GM19452 (cell line): ENCODE measurements at regions not wholly inside any gene's neighbourhood (a gene's known extent, or its start where the extent isn't known, plus 50 kb on each side); places are given as distances from the start of the nearest gene placed in this dataset.

Experiments
- ATAC-seq: cut with Tn5 transposase; IDR thresholded peaks from one replicate; pipeline ENCODE4 v1.9.1; 2021; ENCODE audit not compliant: unreplicated experiment

DNA sequence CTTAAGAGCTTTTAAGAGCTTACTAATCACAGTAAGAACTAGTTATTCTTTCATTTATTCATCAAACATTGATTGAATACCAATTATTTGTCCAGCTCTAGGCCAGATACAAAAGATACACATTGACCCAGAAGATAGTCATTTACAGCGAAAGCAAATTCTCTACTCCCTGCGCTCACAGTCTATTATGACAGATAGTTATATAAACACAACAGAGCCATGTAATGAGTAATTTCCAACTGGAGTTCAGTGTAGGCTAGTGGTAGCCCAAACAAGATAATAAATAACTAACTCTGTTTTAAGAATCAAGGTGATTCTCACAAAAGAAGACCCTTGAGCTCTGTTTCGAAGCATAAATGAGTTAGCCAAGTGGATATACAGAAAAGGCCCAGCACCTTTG is 397.8 kb upstream of the TLE4 start:
- ATAC-seq: no peak

DNA sequence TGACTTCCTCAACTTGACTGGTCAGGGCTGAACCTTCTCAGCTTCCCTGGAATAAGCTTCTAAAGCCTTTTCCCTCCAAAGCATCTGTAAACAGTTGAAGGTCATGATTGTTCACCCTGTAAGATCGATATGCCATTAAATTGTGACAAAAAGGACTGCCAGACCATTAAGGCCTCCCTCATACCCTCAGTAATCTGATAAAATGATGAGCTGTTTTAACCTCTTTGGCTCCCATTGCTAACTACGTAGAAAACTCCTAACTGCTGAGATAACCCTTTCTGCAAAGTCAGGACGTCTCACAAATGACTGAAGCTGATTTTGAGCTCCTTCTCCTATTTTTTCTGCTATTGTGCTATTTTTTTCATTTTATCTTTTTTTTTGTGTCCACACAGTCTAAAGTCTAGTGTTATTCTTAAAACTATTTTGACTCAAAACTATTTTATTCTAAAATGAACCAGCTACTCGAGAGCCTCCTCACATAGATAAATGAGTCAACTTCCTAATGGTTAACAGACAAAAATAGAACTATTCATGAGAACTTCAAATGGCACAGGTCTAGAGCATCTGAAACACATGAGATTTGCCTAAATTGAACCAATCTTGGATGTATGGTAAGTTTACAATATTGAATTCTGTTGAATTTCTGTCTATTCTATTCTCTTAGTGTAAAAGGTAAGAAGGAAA is 395.6 kb upstream of the TLE4 start:
- no peak for ATAC-seq

DNA sequence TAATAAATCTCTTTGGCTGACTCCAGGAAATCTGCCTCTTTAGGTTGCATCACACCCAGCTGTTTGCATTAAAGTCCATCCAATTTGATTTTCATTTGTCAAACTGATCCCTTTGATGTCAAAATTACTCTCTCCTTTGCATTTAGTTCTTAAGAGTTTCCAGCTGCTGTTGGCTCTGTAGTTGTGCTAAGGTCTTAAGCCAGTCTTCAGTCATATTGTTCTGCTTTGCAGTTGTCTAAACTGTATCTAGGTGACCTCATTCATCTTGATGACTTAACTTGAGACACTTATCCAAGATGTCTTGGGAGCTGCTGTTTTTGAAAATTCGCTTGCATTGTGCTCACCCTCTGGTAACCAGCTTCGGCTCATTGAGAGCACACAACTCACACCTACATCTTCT is 386.9 kb upstream of the TLE4 start:
- no peak for ATAC-seq

DNA sequence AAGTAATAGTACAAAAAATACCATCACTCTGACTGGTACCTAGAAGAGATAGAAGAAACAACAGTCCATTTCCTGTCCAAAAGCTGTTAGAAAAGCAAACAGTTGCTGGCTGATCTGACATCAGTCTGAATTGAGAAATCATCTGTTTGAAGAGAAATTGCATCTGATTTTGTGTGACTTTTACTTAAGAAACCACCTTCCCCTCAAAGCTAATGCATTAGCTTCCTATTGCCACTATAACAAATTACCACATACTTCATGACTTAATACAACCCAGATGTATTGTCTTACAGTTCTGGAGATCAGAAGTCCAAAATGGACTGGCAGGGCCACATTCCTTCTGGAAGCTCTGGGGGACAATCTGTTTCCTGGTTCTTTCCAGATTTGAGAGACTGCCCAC is 385.9 kb upstream of the TLE4 start:
- ATAC-seq: no peak

DNA sequence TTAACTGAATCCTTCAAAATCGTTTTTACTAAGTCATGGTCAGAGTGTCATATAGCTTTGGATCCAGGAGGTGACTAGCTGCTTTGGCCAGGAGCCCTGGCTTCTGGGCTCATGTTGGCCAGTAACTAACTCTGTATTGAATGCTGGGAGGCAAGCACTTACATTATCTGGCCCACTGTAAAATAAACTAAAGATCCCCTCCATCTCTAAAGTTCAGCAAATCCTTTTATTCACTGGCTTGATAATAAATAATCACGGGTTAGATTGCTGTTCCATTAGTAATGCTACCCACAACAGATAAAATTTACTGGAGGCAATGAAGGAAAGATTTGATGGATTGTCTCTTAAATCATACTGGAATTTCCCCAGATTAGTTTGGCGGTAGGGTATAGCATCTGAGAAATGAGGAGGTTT is 382.2 kb upstream of the TLE4 start:
- no peak for ATAC-seq

DNA sequence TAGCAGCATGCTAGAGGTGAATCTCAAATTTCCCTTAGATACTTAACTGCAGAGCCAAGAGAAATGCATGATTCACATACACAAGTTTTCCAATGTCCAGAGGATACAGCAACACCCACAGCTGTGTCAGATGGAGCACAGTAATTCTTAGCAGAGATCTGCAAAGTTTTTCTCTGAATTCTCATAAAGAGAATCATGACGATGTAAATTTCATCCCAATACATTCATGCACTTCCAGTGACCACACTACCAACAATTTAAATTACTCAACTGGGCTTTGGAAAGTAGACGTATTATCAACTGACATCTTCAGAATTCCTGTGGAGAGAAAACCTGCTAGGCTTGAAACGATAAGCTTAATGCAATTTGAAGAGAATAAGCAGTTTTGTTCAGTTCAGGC is 378.8 kb upstream of the TLE4 start:
- no peak for ATAC-seq

DNA sequence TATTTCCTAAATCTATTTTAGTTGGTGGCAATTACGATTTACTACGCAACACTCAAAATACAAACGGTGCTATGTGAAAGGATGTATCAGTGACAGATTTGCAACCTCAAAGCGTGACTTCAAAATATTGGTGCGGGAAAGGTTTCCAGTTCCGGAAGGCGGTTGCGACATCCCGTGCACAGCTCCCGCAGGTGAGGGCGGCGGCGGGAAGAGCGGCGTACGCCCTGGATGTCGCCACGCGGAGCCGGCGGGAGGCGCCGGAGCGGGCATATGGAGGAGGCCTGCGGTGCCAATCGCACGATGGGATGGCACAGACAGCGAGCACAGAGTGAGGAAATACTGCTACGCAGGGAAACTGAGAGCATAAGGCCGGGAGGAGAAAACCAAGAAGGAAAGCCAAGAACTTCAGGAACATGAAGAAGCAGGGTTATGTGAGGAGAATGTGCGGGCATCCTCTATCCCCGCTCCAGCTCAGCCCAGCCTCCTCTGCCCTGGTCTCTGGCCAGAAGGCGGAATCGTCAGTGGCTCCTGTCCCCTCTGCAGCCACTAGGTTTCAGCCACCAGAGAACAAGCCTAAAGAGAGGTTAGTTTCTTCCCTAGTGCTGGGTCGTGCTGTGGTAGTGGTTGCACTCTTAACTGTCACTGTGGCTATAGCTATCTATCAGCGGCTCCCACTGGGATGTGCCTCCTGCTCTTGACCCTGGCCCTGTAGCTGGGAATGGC is 378.1 kb upstream of the TLE4 start:
- ATAC-seq: no peak

DNA sequence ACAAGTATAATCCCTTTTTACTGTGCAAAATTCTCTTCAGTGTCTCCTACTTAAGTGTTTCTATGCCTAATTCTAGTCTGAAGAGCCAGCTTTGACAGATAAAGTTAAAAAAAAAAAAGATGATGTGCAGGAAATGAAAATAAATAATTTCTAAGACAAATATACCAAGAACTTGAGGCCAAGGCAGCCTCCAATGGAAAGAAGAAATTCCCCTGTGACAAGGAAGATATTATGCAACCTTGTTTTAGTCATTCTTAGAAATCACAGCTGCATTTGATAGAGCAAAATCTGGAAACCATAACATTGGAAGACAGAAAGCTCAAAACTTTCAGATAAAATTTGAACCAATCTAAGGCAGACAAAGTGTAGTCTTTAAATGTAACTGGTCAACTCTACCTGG is 375.9 kb upstream of the TLE4 start:
- no peak for ATAC-seq

DNA sequence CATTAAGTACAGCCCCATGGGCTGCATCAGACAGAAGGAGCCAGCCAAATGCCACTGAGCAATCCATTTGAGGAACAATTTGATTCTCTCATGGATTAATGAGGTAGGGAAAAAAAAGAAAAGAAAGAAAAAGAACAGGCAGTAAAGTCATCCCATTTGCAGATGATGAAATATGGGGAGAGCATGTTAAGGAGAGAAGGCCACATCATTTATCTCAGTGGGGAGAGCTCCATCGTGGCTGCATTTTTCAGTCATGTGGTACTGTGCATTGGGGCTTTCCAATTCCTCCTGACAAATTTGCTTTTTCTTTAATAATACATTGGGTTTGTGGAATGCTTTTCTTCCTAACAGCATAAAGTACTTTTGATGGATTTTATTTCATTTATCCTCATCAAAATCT is 375.2 kb upstream of the TLE4 start:
- ATAC-seq: no peak

DNA sequence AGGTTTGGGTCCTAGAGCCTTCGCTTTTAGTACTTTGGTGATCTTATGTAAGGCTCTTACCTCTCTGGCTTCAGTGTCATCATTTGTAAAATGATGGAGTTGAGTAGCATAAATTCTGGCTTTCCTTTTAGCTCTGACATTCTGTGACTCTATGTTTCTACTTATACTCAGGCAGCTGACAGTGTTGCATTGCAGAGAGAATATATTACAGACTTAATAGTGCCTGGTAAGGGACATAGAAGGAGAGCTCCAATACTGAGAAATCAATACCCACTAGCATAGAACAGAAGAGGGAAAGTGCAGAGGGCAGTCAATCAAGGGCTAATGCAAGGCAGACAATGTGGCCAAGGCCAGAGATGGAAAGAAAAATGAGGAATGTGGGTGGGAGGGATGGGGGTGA is 371.4 kb upstream of the TLE4 start:
- no peak for ATAC-seq

DNA sequence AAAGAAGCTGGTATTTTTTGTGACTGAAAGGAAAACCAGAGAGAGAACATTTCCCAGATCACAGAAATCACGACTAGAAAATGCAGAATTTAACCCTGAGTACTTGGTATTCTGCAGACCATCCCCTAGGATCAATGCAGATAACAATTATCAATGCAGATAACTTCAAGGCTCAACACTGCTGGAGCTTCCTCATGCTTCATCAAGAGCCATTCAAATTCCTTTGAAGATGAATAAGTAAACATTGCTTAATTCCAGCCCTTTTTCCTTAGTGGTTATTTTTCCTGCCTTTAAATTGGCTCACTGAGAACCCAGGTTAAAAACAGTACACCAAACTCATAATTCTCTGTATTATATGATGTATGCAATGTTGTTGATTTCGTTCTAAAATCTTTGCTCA is 370.1 kb upstream of the TLE4 start:
- no peak for ATAC-seq

DNA sequence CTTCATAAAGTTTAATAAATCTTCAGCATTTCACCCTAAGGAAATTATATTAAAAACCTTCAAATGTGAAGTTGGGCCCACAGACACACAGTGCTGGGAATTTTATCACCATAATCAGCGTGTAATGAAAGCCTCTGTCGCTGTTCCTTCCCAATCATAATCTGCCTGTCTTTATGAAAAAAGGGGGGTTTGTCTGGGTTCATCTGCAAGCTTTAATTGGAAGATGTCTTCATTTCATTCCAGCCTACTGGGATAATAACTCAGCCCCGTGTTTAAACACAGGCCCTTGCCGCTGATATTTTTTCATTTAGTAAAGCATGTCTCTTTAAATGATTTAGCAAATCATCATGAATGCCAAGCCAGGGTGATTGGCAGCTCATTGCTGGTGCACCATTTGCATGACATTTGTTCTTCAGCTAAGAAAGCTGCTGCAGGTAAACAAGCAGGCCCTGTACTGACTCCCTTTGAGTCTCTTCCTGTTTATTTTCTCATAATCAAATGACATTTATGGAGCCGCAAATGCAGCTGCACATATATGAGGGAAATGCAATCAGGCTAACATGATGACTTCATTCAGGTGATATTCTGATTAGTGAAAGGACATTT is 362.9 kb upstream of the TLE4 start:
- ATAC-seq: no peak

DNA sequence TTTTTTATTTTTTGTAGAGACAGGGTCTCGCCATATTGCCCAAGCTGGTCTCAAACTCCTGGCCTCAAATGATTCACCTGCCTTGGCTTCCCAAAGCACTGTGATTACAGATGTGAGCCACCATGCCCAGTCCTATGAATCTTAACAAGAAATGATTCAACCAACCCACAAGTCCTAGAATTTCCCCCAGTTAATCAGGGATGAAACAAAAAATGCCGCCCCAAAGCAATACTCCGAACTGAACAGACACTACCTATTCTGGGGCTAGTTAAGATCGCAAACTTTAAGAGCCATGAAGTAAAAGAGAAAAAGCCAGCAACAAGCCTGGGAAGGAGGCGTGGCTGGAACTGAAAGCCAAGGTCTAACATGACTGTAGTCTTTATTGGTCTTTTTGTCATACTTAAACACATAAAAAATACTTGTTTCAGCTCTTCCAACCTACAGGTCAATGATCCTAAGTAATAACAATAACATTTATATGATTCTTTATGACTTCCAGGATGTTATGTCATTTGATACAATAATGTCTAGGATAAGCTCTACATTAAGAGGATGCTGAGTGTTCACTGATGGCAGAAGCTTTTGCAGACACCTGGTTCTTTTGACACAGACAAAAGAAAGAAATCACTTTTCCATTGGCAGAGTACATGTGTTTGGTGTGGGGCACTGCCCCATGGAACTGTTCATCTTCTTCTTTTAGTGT is 361.1 kb upstream of the TLE4 start:
- no peak for ATAC-seq

DNA sequence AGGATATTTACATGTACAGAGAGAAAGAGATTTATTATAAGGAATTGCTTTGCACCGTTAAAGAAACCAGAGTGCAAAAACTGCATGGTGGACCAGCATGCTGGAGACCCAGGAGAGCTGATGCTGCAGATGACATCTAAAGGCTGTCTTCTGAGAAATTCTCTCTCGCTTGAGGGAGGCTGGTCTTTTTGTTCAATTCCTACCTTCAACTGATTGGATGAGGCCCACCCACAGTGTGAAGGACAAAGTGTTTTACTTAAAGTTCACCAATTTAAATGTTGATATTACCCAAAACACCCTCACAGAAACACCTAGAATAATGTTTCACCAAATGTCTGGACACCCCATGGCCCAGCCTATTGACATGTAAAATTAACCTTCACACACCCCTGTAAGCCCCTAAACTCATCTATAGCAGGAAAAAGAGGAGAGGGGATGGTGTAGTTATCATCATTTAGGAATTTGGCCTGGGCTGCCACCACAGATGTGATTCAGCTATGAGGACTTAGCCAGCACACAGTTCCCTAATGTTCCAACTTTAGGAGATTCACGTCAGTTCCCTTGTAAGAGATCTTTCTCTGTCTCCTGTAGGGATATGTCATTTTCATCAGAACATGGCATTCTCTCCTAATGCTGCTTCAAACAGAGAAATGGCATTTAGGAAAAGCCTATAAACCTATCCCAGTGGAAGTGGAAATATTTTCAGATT is 358.2 kb upstream of the TLE4 start:
- ATAC-seq: no peak

DNA sequence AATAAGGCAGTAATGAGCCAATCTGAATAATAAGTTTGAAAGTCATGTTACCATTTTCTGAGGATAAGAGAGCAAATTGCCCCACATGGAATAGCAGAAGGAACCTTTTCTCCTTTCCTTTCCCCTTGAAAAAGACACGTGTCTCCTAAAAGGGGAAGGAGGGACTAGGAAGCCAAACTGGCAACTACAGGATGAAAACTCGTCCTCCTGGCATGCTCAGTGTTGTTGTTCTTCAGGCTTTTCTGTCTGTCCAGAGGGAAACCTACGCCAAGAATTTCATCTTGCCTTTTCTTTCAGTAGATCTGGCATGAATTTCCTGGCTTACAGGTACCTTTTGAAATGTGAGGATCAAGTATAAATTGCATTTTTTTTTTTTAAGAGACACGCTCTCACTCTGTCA is 355.9 kb upstream of the TLE4 start:
- no peak for ATAC-seq

DNA sequence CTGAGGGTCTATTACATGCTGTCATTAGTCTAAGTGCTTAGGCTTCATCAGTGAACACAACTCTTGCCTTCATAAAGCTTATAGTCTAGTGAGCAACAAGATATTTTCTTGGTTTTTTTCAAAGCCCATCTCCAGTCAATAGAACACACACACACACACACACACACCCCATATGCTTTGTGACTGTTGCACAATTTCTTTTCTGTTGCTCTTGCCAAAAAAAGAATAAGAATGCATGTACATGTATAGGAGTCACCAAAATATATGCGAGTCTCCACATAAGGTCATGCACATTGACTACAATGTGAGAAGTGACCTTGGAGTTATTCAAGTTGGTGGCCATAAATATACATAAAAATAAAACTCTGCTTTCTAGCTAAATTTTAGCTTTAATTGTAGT is 351.5 kb upstream of the TLE4 start:
- no peak for ATAC-seq

DNA sequence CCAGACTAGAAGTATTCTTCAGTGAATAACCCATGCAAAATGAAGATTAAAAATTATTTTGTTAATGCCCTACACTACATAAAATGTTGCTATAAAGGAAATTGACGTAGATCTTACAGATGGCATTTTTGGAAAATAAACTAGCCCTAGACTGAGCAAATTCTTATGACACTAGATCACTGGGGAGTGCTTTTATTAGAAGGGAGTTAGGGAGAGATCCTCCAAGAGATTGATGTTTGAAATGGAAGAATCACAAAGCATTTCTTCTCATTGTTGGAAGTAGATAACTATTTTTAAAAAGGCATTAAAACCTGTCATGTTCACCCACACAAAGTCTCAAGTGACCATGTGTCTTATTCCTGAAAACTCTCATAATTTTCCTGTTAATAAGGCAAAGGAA is 351.1 kb upstream of the TLE4 start:
- ATAC-seq: no peak

DNA sequence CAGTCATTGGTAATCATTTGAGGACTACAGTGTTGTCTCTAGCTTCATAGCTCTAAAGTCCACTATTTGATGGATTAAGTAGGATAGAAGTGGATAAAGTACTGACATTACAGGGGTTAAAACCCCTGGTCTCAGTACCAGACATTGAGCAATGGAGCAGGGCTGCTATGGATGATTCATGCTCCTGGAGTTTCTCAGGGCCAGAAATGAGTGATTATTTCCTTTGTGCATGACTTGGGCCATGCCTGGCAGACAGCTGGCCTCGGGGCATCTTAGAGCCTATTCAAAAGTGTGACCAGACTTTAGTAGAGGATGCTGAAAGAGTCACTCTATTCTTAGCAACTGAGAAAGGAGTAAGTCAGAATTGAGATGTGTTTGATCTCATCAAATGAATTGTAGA is 350.7 kb upstream of the TLE4 start:
- no peak for ATAC-seq

DNA sequence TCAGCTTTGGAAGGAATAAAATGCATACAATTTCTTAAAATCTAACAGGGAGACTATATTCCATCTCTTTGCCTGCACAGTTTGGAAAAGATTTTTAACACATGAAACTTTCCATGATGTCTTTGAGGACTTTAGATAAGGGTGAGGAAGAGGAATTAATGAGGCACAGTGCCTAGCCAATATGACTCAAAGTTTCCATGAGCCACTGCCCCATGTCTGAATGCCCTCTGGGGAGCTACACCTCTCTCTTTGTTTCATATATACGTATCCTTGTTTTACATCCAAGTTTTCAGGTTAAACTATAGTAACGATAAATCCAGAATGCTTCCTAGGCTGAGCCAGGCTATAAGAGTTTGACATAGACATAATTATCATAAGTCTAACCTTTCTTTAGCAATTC is 349.3 kb upstream of the TLE4 start:
- no peak for ATAC-seq

DNA sequence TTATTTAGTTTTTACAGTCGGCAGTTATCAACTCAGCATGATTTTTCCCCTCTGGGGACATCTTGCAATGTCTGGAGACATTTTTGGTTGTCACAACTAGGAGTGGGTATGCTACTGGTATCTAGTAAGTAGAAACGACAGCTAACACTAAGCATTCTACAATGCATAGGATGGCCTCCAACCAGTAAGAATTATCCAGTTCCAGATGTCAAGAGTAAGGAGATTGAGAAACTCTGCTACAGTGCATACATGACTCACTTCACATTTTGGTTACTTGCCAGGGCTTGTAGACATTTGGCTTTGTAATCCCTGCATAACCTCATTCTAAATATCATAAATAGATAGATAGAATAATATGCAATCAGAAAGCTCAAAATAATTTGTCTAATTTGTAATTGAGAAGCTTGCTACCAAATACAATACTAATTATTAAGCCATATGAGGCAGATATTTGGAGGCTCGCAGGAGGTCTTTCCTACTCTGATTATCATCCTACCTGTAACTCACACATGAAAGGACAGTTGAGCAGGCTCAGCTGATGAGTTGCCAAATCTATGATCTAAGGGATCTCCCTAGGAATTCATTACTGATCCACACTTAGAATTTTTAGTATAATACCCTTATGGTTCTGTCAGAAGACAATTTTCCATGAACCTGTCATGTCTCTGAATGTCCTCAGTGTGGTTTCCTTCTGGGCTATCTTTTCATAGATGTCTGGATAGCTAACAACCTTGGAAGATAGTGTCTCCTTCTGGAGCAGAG is 346.9 kb upstream of the TLE4 start:
- ATAC-seq: no peak

DNA sequence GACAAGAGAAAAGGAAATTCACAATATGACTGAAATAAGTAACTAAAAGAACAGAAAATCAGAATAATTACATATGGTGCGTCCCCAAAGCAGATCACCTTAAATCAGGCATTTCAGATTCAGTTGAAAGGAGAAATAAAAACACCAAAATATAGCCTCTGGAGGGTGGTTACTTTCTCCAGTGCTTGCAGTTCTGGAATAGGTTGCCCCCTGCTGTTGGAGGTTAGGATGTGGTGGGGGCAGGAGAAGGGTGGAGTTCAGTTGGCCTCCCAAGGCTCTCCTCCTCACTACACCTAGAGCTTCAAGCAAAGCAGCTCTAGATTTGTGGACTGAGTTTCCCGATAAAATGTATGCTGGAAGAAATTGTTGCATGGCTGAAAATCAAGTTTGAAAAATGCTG is 338.2 kb upstream of the TLE4 start:
- no peak for ATAC-seq
